ENCODE measurements at regions not wholly inside any gene's neighbourhood (a gene's known extent, or its start where the extent isn't known, plus 50 kb on each side); places are given as distances from the start of the nearest gene placed in this dataset.

- H3K27ac Mint-ChIP-seq: no peak overlapping the region
- Histone ChIP-seq H3K27me3 (ENCODE audit: insufficient read depth) (no peaks in the 10 kb centered on the region), H3F3A (replicated peaks; ENCODE audit: low read depth) (no peaks in the 10 kb centered on the region), H3K4me3 (no peak overlapping the region), H3K27ac (ENCODE audit: low read depth) (no peak overlapping the region), H3K36me3 (ENCODE audit: insufficient read depth) (no peaks in the 10 kb centered on the region), H4K20me1 (replicated peaks; ENCODE audit: insufficient read depth) (no peaks in the 10 kb centered on the region), H2AFZ (no peak overlapping the region), H3K4me1 (ENCODE audit: insufficient read depth) (no peaks in the 10 kb centered on the region), H3K79me2 (replicated peaks; ENCODE audit: insufficient read depth) (no peaks in the 10 kb centered on the region), H3K9me2 (ENCODE audit: insufficient read depth) (peaks cover 3% of the 10 kb centered on the region; the same call in 1 of the 2 replicates), H3K4me2 (no peak overlapping the region)
- no peaks in the 10 kb centered on the region for H3K36me3 Mint-ChIP-seq (ENCODE audit: low read depth)
- ATAC-seq (no peak), DNase-seq (ENCODE audit: low spot score) (no peak)
- peaks cover 14% of the 10 kb centered on the region; the same call in 2 of the 3 replicates for H3K4me1 Mint-ChIP-seq
- TF ChIP-seq REST (IDR thresholded peaks at IDR 0.05; ENCODE audit: unreplicated experiment): no peak
- TF ChIP-seq, protein P1, sequence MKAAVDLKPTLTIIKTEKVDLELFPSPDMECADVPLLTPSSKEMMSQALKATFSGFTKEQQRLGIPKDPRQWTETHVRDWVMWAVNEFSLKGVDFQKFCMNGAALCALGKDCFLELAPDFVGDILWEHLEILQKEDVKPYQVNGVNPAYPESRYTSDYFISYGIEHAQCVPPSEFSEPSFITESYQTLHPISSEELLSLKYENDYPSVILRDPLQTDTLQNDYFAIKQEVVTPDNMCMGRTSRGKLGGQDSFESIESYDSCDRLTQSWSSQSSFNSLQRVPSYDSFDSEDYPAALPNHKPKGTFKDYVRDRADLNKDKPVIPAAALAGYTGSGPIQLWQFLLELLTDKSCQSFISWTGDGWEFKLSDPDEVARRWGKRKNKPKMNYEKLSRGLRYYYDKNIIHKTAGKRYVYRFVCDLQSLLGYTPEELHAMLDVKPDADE (IDR thresholded peaks at IDR 0.05): no peak
- no peak for TF ChIP-seq ZNF114 (CRISPR knock-in tag; IDR thresholded peaks at IDR 0.05)
- no peak for TF ChIP-seq NANOG (IDR thresholded peaks at IDR 0.05; ENCODE audit: borderline replicate concordance)
- no peak for TF ChIP-seq EZH2 (IDR thresholded peaks at IDR 0.05; ENCODE audit: low read depth, unreplicated experiment)
- TF ChIP-seq CREB1 (CRISPR knock-in tag; IDR thresholded peaks at IDR 0.05; ENCODE audit: low read depth): no peak
- no peak for TF ChIP-seq POLR2AphosphoS5 (IDR thresholded peaks at IDR 0.05; ENCODE audit: low read depth)
- H3K4me3 Mint-ChIP-seq: no peak overlapping the region
- no peaks in the 10 kb centered on the region for H3K9me3 Mint-ChIP-seq
- no peaks in the 10 kb centered on the region for H3K27me3 Mint-ChIP-seq (ENCODE audit: insufficient read depth, low read depth, poor library complexity)
These were observed 100.5 kb upstream of the SLC22A23 start for GRCh38 chr6:3557336-3557735.

GRCh38 chr6:3553254-3553653, 96.4 kb upstream of the SLC22A23 start:
- Histone ChIP-seq H3K36me3 (ENCODE audit: insufficient read depth) (no peaks in the 10 kb centered on the region), H3K79me2 (replicated peaks; ENCODE audit: insufficient read depth) (no peaks in the 10 kb centered on the region), H4K20me1 (replicated peaks; ENCODE audit: insufficient read depth) (no peaks in the 10 kb centered on the region), H3K27me3 (ENCODE audit: insufficient read depth) (no peaks in the 10 kb centered on the region), H3K9me2 (ENCODE audit: insufficient read depth) (no peaks in the 10 kb centered on the region; the same call in 1 of the 2 replicates), H3K4me2 (no peak overlapping the region), H3K4me1 (ENCODE audit: insufficient read depth) (no peaks in the 10 kb centered on the region), H2AFZ (no peak overlapping the region), H3F3A (replicated peaks; ENCODE audit: low read depth) (no peaks in the 10 kb centered on the region), H3K27ac (ENCODE audit: low read depth) (no peak overlapping the region), H3K4me3 (no peak overlapping the region)
- no peaks in the 10 kb centered on the region for H3K4me1 Mint-ChIP-seq
- 0 out of 3 replicates have a peak, but pooled peaks cover 4% of the 10 kb centered on the region for H3K9me3 Mint-ChIP-seq
- no peak overlapping the region for H3K27ac Mint-ChIP-seq
- H3K4me3 Mint-ChIP-seq: no peak overlapping the region
- H3K36me3 Mint-ChIP-seq (ENCODE audit: low read depth): no peaks in the 10 kb centered on the region
- ATAC-seq (no peak), DNase-seq (ENCODE audit: low spot score) (no peak)
- H3K27me3 Mint-ChIP-seq (ENCODE audit: insufficient read depth, low read depth, poor library complexity): peaks cover 1% of the 10 kb centered on the region
- no peak for TF ChIP-seq EZH2 (IDR thresholded peaks at IDR 0.05; ENCODE audit: low read depth, unreplicated experiment)
- TF ChIP-seq, protein P1 (IDR thresholded peaks at IDR 0.05): no peak
- TF ChIP-seq JUNB (IDR thresholded peaks at IDR 0.05; ENCODE audit: unreplicated experiment): no peak
- no peak for TF ChIP-seq POLR2AphosphoS5 (IDR thresholded peaks at IDR 0.05; ENCODE audit: low read depth)
- no peak for TF ChIP-seq ZNF114 (CRISPR knock-in tag; IDR thresholded peaks at IDR 0.05)
- TF ChIP-seq NANOG (IDR thresholded peaks at IDR 0.05; ENCODE audit: borderline replicate concordance): no peak
- no peak for TF ChIP-seq EZH2phosphoT487 (IDR thresholded peaks at IDR 0.05; ENCODE audit: unreplicated experiment)
- no peak for TF ChIP-seq REST (IDR thresholded peaks at IDR 0.05; ENCODE audit: unreplicated experiment)
- no peak for TF ChIP-seq ZNF331 (CRISPR knock-in tag; IDR thresholded peaks at IDR 0.05; ENCODE audit: low read depth)
- TF ChIP-seq CREB1 (CRISPR knock-in tag; IDR thresholded peaks at IDR 0.05; ENCODE audit: low read depth): no peak
- TF ChIP-seq STAT1 (IDR thresholded peaks at IDR 0.05; ENCODE audit: unreplicated experiment): no peak
